Spleen (tissue), 11 donors: ENCODE measurements at regions not wholly inside any gene's neighbourhood (a gene's known extent, or its start where the extent isn't known, plus 50 kb on each side); places are given as distances from the start of the nearest gene placed in this dataset.

ENCODE experiments used
- DNase-seq: peaks from one replicate; pipeline ENCODE4 v3.0.0-alpha.2; 2020
- H3K27ac ChIP-seq, 8 donors: fragments of 200-600 bp; sonication (generic) in 7 of 8; 1 replicate in 4 of 8; 2 replicates in 4 of 8; pipeline versions ENCODE4 v1.5.0 to v1.8.0; 2016 to 2021; ENCODE audit warnings: inconsistent platforms in 4 of 8, mild to moderate bottlenecking in 4 of 8, moderate library complexity in 1 of 8
- H3K27me3 ChIP-seq, 7 donors: fragments of 200-600 bp; sonication (generic) in 6 of 7; replicated peaks in 1 of 7; 1 replicate in 4 of 7; 2 replicates in 3 of 7; pipeline versions ENCODE4 v1.5.0 to v1.8.0; 2016 to 2021; ENCODE audit warnings: inconsistent platforms in 3 of 7, mild to moderate bottlenecking in 1 of 7
- H3K36me3 ChIP-seq, 6 donors: fragments of 200-600 bp; sonication (generic) in 5 of 6; 1 replicate in 4 of 6; 2 replicates in 2 of 6; pipeline versions ENCODE4 v1.5.0 to v1.8.0; 2016 to 2021; ENCODE audit warnings: inconsistent platforms in 2 of 6
- H3K4me1 ChIP-seq, 6 donors: fragments of 200-600 bp; sonication (generic) in 5 of 6; 1 replicate in 3 of 6; 2 replicates in 3 of 6; pipeline versions ENCODE4 v1.5.0 to v1.8.0; 2016 to 2021; ENCODE audit warnings: inconsistent platforms in 3 of 6
- H3K4me3 ChIP-seq, 8 donors: fragments of 200-600 bp; sonication (generic) in 7 of 8; 1 replicate in 4 of 8; 2 replicates in 4 of 8; pipeline versions ENCODE4 v1.5.0 to v1.8.0; 2016 to 2021; ENCODE audit warnings: inconsistent platforms in 4 of 8, mild to moderate bottlenecking in 4 of 8, moderate library complexity in 2 of 8
- H3K9me3 ChIP-seq, 8 donors: fragments of 200-600 bp; sonication (generic) in 7 of 8; 1 replicate in 4 of 8; 2 replicates in 4 of 8; pipeline versions ENCODE4 v1.5.0 to v1.8.0; 2016 to 2021; ENCODE audit warnings: inconsistent platforms in 4 of 8
- POLR2A ChIP-seq, 3 donors: fragments of 450-650 bp; IDR thresholded peaks; one replicate each; pipeline ENCODE4 v1.5.1; 2017; ENCODE audit warnings: antibody characterized with exemption in 3 of 3, mild to moderate bottlenecking in 1 of 3
- POLR2AphosphoS5 ChIP-seq, 3 donors: sonication (generic); formaldehyde crosslinking; IDR thresholded peaks; one replicate each; pipeline ENCODE4 v1.5.1; 2017; ENCODE audit warnings: antibody characterized with exemption in 3 of 3
- WGBS, 5 donors: extraction: QIAGEN DNeasy Blood & Tissue Kit in 3 of 5; methylation state at CpG; one replicate each; pipeline versions ENCODE4 v1.1.5 to v1.1.7; 2013 to 2018; 5-methylcytosine and 5-hydroxymethylcytosine counted together
- intact Hi-C: fragments of 100-400 bp; cut with DNase I; formaldehyde crosslinking; loops from one replicate; pipeline ENCODE4 v1.15.0; 2023; ENCODE audit warnings: low total_unique reads
- TF ChIP-seq, protein P1 (sequence below), 11 experiments: fragments of 200-600 bp in 7 of 11; fragments of 450-650 bp in 4 of 11; sonication (generic) in 4 of 11; IDR thresholded peaks in 8 of 11; conservative IDR thresholded peaks in 3 of 11; 1 replicate in 7 of 11; 2 replicates in 4 of 11; pipeline versions ENCODE4 v1.4.0 to v1.8.0; 2016 to 2021; ENCODE audit warnings: antibody characterized with exemption in 11 of 11, inconsistent platforms in 4 of 11, mild to moderate bottlenecking in 1 of 11
- donor health status: healthy with polysubstance abuse.
- donor health status: DM: no; HTN: no; CAD: no; lungs with moderate emphysema.
- donor health status: DM: no; HTN: no; CAD: no.
- donor health status: Bipolar disorder and iron deficiency.
- donor health status: healthy.
- donor health status: DM: no; HTN: no; CAD: no.
- donor health status: DM: yes; HTN: yes; CAD: no.

DNA sequence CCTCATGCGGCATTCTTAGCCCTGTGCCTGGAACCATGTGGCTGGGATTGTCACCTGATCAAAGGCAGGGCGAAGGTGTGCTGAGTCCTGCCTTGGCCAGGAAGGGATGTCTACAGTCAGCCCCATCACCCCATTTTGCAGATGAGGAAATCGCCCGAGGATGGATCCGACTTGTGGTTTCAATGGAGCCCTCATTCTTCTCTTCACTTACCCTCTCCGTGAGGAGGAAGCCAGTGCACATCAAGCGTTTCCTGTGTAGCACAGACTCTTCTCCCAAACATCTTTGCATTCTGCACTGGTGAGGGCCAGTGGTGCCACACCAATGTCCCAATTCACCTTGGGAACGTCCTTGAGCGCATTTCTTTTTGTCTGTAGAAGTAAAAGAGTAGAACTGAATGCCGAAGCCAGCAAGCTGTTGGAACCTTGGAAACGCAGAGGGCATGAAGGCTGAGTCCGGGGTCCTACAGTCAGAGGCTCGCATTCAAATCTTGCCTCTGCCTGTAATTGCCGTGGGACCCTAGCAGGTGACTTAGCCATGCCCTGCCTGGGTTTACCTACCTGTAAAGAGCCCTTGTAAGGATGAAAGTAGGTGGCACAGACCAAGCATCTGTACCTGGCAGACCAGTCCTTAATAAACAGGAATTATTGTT lies 85.4 kb downstream of the IRF8 start:
- DNase-seq = peak; percentile 35
- H3K27me3 ChIP-seq = peaks cover 0 to 19% (median 0%) of the 10 kb centered on the region in 7 donors
- TF ChIP-seq, protein P1, sequence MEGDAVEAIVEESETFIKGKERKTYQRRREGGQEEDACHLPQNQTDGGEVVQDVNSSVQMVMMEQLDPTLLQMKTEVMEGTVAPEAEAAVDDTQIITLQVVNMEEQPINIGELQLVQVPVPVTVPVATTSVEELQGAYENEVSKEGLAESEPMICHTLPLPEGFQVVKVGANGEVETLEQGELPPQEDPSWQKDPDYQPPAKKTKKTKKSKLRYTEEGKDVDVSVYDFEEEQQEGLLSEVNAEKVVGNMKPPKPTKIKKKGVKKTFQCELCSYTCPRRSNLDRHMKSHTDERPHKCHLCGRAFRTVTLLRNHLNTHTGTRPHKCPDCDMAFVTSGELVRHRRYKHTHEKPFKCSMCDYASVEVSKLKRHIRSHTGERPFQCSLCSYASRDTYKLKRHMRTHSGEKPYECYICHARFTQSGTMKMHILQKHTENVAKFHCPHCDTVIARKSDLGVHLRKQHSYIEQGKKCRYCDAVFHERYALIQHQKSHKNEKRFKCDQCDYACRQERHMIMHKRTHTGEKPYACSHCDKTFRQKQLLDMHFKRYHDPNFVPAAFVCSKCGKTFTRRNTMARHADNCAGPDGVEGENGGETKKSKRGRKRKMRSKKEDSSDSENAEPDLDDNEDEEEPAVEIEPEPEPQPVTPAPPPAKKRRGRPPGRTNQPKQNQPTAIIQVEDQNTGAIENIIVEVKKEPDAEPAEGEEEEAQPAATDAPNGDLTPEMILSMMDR (IDR thresholded peaks at IDR 0.05 in 8 of 11, conservative IDR thresholded peaks at IDR 0.05 in 3 of 11) = no peak
- TF ChIP-seq POLR2AphosphoS5 (IDR thresholded peaks at IDR 0.05) (no peak), POLR2A (IDR thresholded peaks at IDR 0.05) (no peak)
- WGBS, 5 donors = 47 to 74% (median 50%) methylated on average over 13 to 14 of the region's 14 CpGs
- H3K4me1 ChIP-seq = peaks cover 37 to 89% (median 76%) of the 10 kb centered on the region in 6 donors
- H3K9me3 ChIP-seq = no peaks in the 10 kb centered on the region
- H3K4me3 ChIP-seq = peak overlapping the region in 1 of 8 donors; percentile 16
- no peaks in the 10 kb centered on the region for H3K36me3 ChIP-seq
- intact Hi-C loops = no loop called here
- H3K27ac ChIP-seq = peak overlapping the region in 5 of 8 donors; percentile 25 to 70 (median 45)

DNA sequence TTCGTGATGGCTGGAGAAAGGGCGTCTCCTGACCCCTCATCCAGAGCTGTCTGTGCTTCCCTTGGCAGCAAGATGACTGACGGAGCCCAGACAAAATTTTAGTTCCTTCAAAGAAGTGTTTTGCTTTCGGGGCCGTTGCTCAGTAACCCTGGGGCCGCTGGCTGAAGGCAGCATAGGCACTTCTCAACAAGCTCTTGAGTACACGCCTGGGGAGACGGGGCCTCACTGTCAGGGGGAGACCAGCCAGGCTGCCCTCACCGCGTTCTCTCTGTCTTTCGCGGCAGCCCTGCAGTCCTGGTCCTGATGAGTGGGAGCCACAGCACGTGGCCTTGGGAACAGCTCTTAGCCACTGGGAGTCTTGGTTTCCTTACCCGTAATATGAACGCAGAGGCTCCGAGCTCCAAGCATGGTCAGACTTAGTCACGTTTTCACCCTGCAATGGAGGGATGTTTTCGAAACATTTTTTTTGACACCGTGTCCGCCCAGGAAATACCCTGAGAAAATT lies 86.0 kb downstream of the IRF8 start:
- Histone ChIP-seq H3K36me3 (no peaks in the 10 kb centered on the region), H3K27me3 (peaks cover 0 to 17% (median 0%) of the 10 kb centered on the region in 7 donors), H3K4me3 (peak overlapping the region in 1 of 8 donors; percentile 16), H3K9me3 (no peaks in the 10 kb centered on the region), H3K27ac (peak overlapping the region in 6 of 8 donors; percentile 4 to 70 (median 41)), H3K4me1 (peaks cover 43 to 89% (median 82%) of the 10 kb centered on the region in 6 donors)
- intact Hi-C loops = no loop called here
- DNase-seq = peak; percentile 80
- TF ChIP-seq, protein P1 (IDR thresholded peaks at IDR 0.05 in 8 of 11, conservative IDR thresholded peaks at IDR 0.05 in 3 of 11) = no peak
- TF ChIP-seq POLR2A (IDR thresholded peaks at IDR 0.05) = no peak
- TF ChIP-seq POLR2AphosphoS5 (IDR thresholded peaks at IDR 0.05) = peak; percentile 21 to 58 (median 55)
- 22 to 37% (median 28%) methylated on average over 20 of the region's 20 CpGs for WGBS, 5 donors

DNA sequence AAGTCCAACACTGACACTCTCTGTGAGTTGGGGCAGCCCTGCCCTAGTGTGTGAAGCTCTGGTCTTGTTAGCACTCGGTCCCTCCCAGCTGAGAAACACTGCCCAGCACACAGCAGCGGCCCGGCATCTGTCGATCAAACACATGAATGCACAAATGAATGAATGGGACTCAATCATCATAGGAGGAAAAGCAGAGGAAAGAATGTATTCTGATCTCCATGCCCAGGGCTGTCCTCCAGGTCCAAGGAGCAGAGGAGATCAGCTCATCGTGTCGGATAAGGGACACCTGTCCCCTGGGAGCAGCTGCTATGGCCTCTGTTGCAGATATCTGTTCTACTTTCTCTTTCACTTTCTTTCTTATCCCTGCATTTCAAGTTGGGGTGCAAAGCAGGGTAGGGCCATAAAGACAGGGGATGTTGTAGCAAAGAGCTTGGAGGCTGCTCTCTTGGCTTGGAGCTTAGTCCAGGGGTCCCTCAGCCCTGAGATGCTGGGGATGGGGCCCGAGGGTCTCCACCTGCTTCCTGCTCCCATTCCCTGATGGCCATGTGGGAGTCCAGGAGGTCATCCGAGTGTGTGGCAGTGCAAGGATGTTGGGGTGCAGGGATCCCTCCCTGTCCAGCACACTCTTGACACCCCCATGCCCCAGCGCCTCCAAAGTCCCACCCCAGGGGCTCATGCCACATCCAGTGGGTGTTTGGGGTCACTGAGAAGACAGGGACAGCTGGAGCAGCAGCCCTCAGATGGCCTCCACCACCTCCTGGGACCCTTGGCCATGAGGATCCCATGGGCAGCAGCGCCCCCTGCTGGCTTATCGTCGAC lies 88.2 kb downstream of the IRF8 start:
- peak overlapping the region in 1 of 8 donors; percentile 32 for H3K4me3 ChIP-seq
- intact Hi-C loops = loop anchor here (2.0 kb wide), 1 partner anchor 166 kb away; no protein-coding TSS in a partner anchor

More for the DNA sequence above, 88.2 kb downstream of the IRF8 start:
- Histone ChIP-seq H3K27me3 (peaks cover 0 to 17% (median 0%) of the 10 kb centered on the region in 7 donors), H3K27ac (peak overlapping the region in 2 of 8 donors; percentile 14 to 45), H3K4me1 (peaks cover 44 to 99% (median 82%) of the 10 kb centered on the region in 6 donors), H3K36me3 (no peaks in the 10 kb centered on the region), H3K9me3 (no peaks in the 10 kb centered on the region)
- WGBS, 5 donors = 53 to 75% (median 60%) methylated on average over 9 to 12 of the region's 12 CpGs
- TF ChIP-seq, protein P1 (IDR thresholded peaks at IDR 0.05 in 8 of 11, conservative IDR thresholded peaks at IDR 0.05 in 3 of 11) = peak in 7 of 11 experiments; percentile 35 to 79 (median 69)
- TF ChIP-seq POLR2A (IDR thresholded peaks at IDR 0.05) = no peak
- no peak for TF ChIP-seq POLR2AphosphoS5 (IDR thresholded peaks at IDR 0.05)
- peak; percentile 73 for DNase-seq
